CD4-positive, alpha-beta memory T cell (primary cell): ENCODE measurements at regions not wholly inside any gene's neighbourhood (a gene's known extent, or its start where the extent isn't known, plus 50 kb on each side); places are given as distances from the start of the nearest gene placed in this dataset.

ENCODE experiments used
- CTCF ChIA-PET: fragments of 350-600 bp; sonication (Branson Sonifier 250); formaldehyde crosslinking; loops from one replicate; lab custom pipeline; 2021; ENCODE audit warnings: inconsistent platforms; ENCODE audit not compliant: partially characterized antibody; lab: Charles Lee
- POLR2A ChIA-PET: fragments of 350-600 bp; sonication (Branson Sonifier 250); formaldehyde crosslinking; loops from one replicate; lab custom pipeline; 2021; ENCODE audit not compliant: partially characterized antibody; lab: Charles Lee
- DNase-seq, 5 donors: peaks; one replicate each; pipeline versions ENCODE4 v3.0.0 to v3.0.0-alpha.2; 2020 to 2022; ENCODE audit warnings: mixed read lengths in 1 of 5
- H3K27ac ChIP-seq: one replicate; pipeline ENCODE4 v1.7.0; 2013; ENCODE audit warnings: low read depth, low read length
- H3K27me3 ChIP-seq: 2 replicates; pipeline ENCODE4 v1.7.0; 2013; ENCODE audit warnings: mild to moderate bottlenecking, low read length, moderate library complexity; ENCODE audit not compliant: insufficient read depth
- H3K36me3 ChIP-seq: 2 replicates; pipeline ENCODE4 v1.7.0; 2013; ENCODE audit warnings: mild to moderate bottlenecking, low read length, moderate library complexity; ENCODE audit not compliant: insufficient read depth
- H3K4me1 ChIP-seq: 2 replicates; pipeline ENCODE4 v1.7.0; 2013; ENCODE audit warnings: mild to moderate bottlenecking, low read length, moderate library complexity; ENCODE audit not compliant: insufficient read depth
- H3K4me3 ChIP-seq, 2 donors: one replicate each; pipeline ENCODE4 v1.7.0; 2013; ENCODE audit warnings: low read length in 2 of 2, mild to moderate bottlenecking in 1 of 2
- H3K9me3 ChIP-seq, 2 donors: one replicate each; pipeline ENCODE4 v1.7.0; 2013; ENCODE audit warnings: low read length in 2 of 2, control low read depth in 1 of 2; ENCODE audit not compliant: control insufficient read depth in 1 of 2
- H3K27ac Mint-ChIP-seq, 7 donors: one replicate each; pipeline ENCODE4 v1.8.0; 2020 to 2021; ENCODE audit warnings: mixed read lengths in 7 of 7, mild to moderate bottlenecking in 6 of 7, inconsistent platforms in 3 of 7, moderate library complexity in 3 of 7
- H3K27me3 Mint-ChIP-seq, 2 donors: one replicate each; pipeline ENCODE4 v1.8.0; 2020 to 2021; ENCODE audit warnings: mixed read lengths in 2 of 2
- H3K36me3 Mint-ChIP-seq, 2 donors: one replicate each; pipeline ENCODE4 v1.8.0; 2020 to 2021; ENCODE audit warnings: mixed read lengths in 2 of 2, inconsistent platforms in 1 of 2, mild to moderate bottlenecking in 1 of 2
- H3K4me1 Mint-ChIP-seq, 4 donors: one replicate each; pipeline ENCODE4 v1.8.0; 2020 to 2021; ENCODE audit warnings: mixed read lengths in 4 of 4, mild to moderate bottlenecking in 1 of 4
- H3K4me3 Mint-ChIP-seq, 8 donors: one replicate each; pipeline ENCODE4 v1.8.0; 2020 to 2021; ENCODE audit warnings: mixed read lengths in 8 of 8, mild to moderate bottlenecking in 7 of 8, moderate library complexity in 6 of 8, inconsistent platforms in 3 of 8
- H3K9me3 Mint-ChIP-seq, 8 donors: one replicate each; pipeline ENCODE4 v1.8.0; 2020 to 2021; ENCODE audit warnings: mixed read lengths in 8 of 8, mild to moderate bottlenecking in 5 of 8, inconsistent platforms in 3 of 8, moderate library complexity in 1 of 8
- intact Hi-C: fragments of 100-400 bp; cut with micrococcal nuclease; formaldehyde crosslinking; loops from one replicate; pipeline ENCODE4 v1.15.1; 2023

- H3K9me3 ChIP-seq = no peaks in the 10 kb centered on the region
- ChIA-PET POLR2A (no interaction called here), CTCF (no interaction called here)
- H3K36me3 Mint-ChIP-seq = no peaks in the 10 kb centered on the region
- no peaks in the 10 kb centered on the region for H3K27me3 Mint-ChIP-seq
- H3K27ac ChIP-seq = no peak overlapping the region
- H3K4me3 ChIP-seq = no peak overlapping the region
- peaks cover 0 to 5% (median 0%) of the 10 kb centered on the region in 8 donors for H3K9me3 Mint-ChIP-seq
- no peaks in the 10 kb centered on the region for H3K27me3 ChIP-seq
- peaks cover 6% of the 10 kb centered on the region for H3K4me1 ChIP-seq
- no peak overlapping the region for H3K27ac Mint-ChIP-seq
- H3K36me3 ChIP-seq = no peaks in the 10 kb centered on the region
- no peak overlapping the region for H3K4me3 Mint-ChIP-seq
- intact Hi-C loops = no loop called here
- no peak for DNase-seq
- peaks cover 7 to 29% (median 11%) of the 10 kb centered on the region in 4 donors for H3K4me1 Mint-ChIP-seq
These were observed 907.5 kb downstream of the C6orf118 start for GRCh38 chr6:164401871-164402270.

- CTCF ChIA-PET = interaction anchor here (0.6 kb wide), 1 partner anchor 1681 kb away, joined by 3 read pairs; no protein-coding TSS in a partner anchor
- no peak for DNase-seq
- peaks cover 6% of the 10 kb centered on the region for H3K4me1 ChIP-seq
- H3K27ac ChIP-seq = no peak overlapping the region
- no peaks in the 10 kb centered on the region for H3K36me3 ChIP-seq
- Mint-ChIP-seq H3K27ac (no peak overlapping the region), H3K4me3 (peak overlapping the region in 2 of 8 donors; percentile 22 to 35), H3K9me3 (peaks cover 0 to 6% (median 0%) of the 10 kb centered on the region in 8 donors), H3K4me1 (peaks cover 7 to 38% (median 12%) of the 10 kb centered on the region in 4 donors), H3K27me3 (no peaks in the 10 kb centered on the region), H3K36me3 (no peaks in the 10 kb centered on the region)
- POLR2A ChIA-PET = no interaction called here
- H3K27me3 ChIP-seq = no peaks in the 10 kb centered on the region
- no peak overlapping the region for H3K4me3 ChIP-seq
- H3K9me3 ChIP-seq = no peaks in the 10 kb centered on the region
- intact Hi-C loops = no loop called here
These were observed 910.8 kb downstream of the C6orf118 start for GRCh38 chr6:164398647-164399046.

- H3K9me3 ChIP-seq = no peaks in the 10 kb centered on the region
- no peaks in the 10 kb centered on the region for H3K27me3 ChIP-seq
- no peaks in the 10 kb centered on the region for H3K27me3 Mint-ChIP-seq
- peak overlapping the region in 1 of 2 donors; percentile 15 for H3K4me3 ChIP-seq
- no peaks in the 10 kb centered on the region for H3K36me3 Mint-ChIP-seq
- intact Hi-C loops = no loop called here
- no peak overlapping the region for H3K27ac ChIP-seq
- H3K4me1 Mint-ChIP-seq = peaks cover 7 to 34% (median 11%) of the 10 kb centered on the region in 4 donors
- DNase-seq = peak in 2 of 5 donors; percentile 4 to 9
- peak overlapping the region; percentile 63 to 88 (median 78) for H3K4me3 Mint-ChIP-seq
- peaks cover 0 to 6% (median 0%) of the 10 kb centered on the region in 8 donors for H3K9me3 Mint-ChIP-seq
- POLR2A ChIA-PET = no interaction called here
- CTCF ChIA-PET = no interaction called here
- H3K4me1 ChIP-seq = peaks cover 6% of the 10 kb centered on the region
- H3K36me3 ChIP-seq = no peaks in the 10 kb centered on the region
- H3K27ac Mint-ChIP-seq = peak overlapping the region in 6 of 7 donors; percentile 7 to 88 (median 80)
These were observed 913.0 kb downstream of the C6orf118 start for GRCh38 chr6:164396071-164397047.

GRCh38 chr6:164379795-164380194 lies 929.6 kb downstream of the C6orf118 start:
- ChIA-PET CTCF (no interaction called here), POLR2A (no interaction called here)
- no peak overlapping the region for H3K4me3 ChIP-seq
- no peak overlapping the region for H3K27ac ChIP-seq
- Mint-ChIP-seq H3K36me3 (no peaks in the 10 kb centered on the region), H3K9me3 (peaks cover 0 to 11% (median 6%) of the 10 kb centered on the region in 8 donors), H3K4me1 (no peaks in the 10 kb centered on the region), H3K27me3 (no peaks in the 10 kb centered on the region), H3K27ac (no peak overlapping the region), H3K4me3 (no peak overlapping the region)
- intact Hi-C loops = no loop called here
- H3K27me3 ChIP-seq = no peaks in the 10 kb centered on the region
- no peaks in the 10 kb centered on the region for H3K4me1 ChIP-seq
- H3K9me3 ChIP-seq = no peaks in the 10 kb centered on the region
- no peaks in the 10 kb centered on the region for H3K36me3 ChIP-seq
- no peak for DNase-seq

GRCh38 chr6:164378330-164378729 lies 931.1 kb downstream of the C6orf118 start:
- Mint-ChIP-seq H3K27me3 (no peaks in the 10 kb centered on the region), H3K36me3 (no peaks in the 10 kb centered on the region), H3K4me1 (no peaks in the 10 kb centered on the region), H3K4me3 (no peak overlapping the region), H3K27ac (no peak overlapping the region), H3K9me3 (peaks cover 0 to 11% (median 5%) of the 10 kb centered on the region in 8 donors)
- Histone ChIP-seq H3K36me3 (no peaks in the 10 kb centered on the region), H3K4me3 (no peak overlapping the region), H3K4me1 (no peaks in the 10 kb centered on the region), H3K27me3 (no peaks in the 10 kb centered on the region), H3K27ac (no peak overlapping the region), H3K9me3 (no peaks in the 10 kb centered on the region)
- POLR2A ChIA-PET = no interaction called here
- CTCF ChIA-PET = no interaction called here
- intact Hi-C loops = no loop called here
- no peak for DNase-seq

- CTCF ChIA-PET = no interaction called here
- H3K36me3 Mint-ChIP-seq = no peaks in the 10 kb centered on the region
- H3K4me1 Mint-ChIP-seq = no peaks in the 10 kb centered on the region
- POLR2A ChIA-PET = no interaction called here
- H3K9me3 ChIP-seq = no peaks in the 10 kb centered on the region
- H3K9me3 Mint-ChIP-seq = peaks cover 0 to 11% (median 4%) of the 10 kb centered on the region in 8 donors
- H3K4me3 ChIP-seq = no peak overlapping the region
- no peak overlapping the region for H3K27ac ChIP-seq
- no peaks in the 10 kb centered on the region for H3K27me3 Mint-ChIP-seq
- no peak overlapping the region for H3K4me3 Mint-ChIP-seq
- no peaks in the 10 kb centered on the region for H3K27me3 ChIP-seq
- intact Hi-C loops = no loop called here
- H3K4me1 ChIP-seq = no peaks in the 10 kb centered on the region
- no peak overlapping the region for H3K27ac Mint-ChIP-seq
- H3K36me3 ChIP-seq = no peaks in the 10 kb centered on the region
- no peak for DNase-seq
These were observed 932.0 kb downstream of the C6orf118 start for GRCh38 chr6:164377348-164377918.

- H3K4me3 Mint-ChIP-seq = no peak overlapping the region
- DNase-seq = no peak
- no peaks in the 10 kb centered on the region for H3K27me3 Mint-ChIP-seq
- H3K27ac Mint-ChIP-seq = no peak overlapping the region
- H3K4me3 ChIP-seq = no peak overlapping the region
- no peaks in the 10 kb centered on the region for H3K36me3 Mint-ChIP-seq
- no peaks in the 10 kb centered on the region for H3K9me3 ChIP-seq
- ChIA-PET POLR2A (no interaction called here), CTCF (no interaction called here)
- H3K4me1 Mint-ChIP-seq = no peaks in the 10 kb centered on the region
- peaks cover 0 to 3% (median 0%) of the 10 kb centered on the region in 8 donors for H3K9me3 Mint-ChIP-seq
- H3K27me3 ChIP-seq = no peaks in the 10 kb centered on the region
- intact Hi-C loops = no loop called here
- no peaks in the 10 kb centered on the region for H3K4me1 ChIP-seq
- no peaks in the 10 kb centered on the region for H3K36me3 ChIP-seq
- no peak overlapping the region for H3K27ac ChIP-seq
These were observed 938.6 kb downstream of the C6orf118 start for GRCh38 chr6:164370773-164371172.
